Pulmonary artery endothelial cell (primary cell): ENCODE measurements at regions not wholly inside any gene's neighbourhood (a gene's known extent, or its start where the extent isn't known, plus 50 kb on each side); places are given as distances from the start of the nearest gene placed in this dataset.
A peak's percentile ranks its signal among the peaks of the same experiment; 100 is the strongest.
"Not testable (repeated sequence)": the region's sequence is repeated elsewhere in the genome, so short reads cannot be mapped to it uniquely, and the experiment has no call there.

Experiments used
- DNase-seq: peaks from one replicate; pipeline ENCODE4 v3.0.0-alpha.2; 2011; ENCODE audit warnings: low read depth, low spot score

GRCh38 chr11:89545691-89546090 is 54.5 kb upstream of the NOX4 start:
- DNase-seq = no peak

- DNase-seq = not testable (repeated sequence)
Measured at GRCh38 chr11:89555781-89556180, 64.6 kb upstream of the NOX4 start.

- DNase-seq = not testable (repeated sequence)
Measured at GRCh38 chr11:89556731-89557707, 65.8 kb upstream of the NOX4 start.

- not testable (repeated sequence) for DNase-seq
Measured at GRCh38 chr11:89560598-89560997, 69.4 kb upstream of the NOX4 start.

GRCh38 chr11:89562731-89563130 is 71.6 kb upstream of the NOX4 start:
- not testable (repeated sequence) for DNase-seq

GRCh38 chr11:89566972-89567371 is 75.8 kb upstream of the NOX4 start:
- DNase-seq = no peak

GRCh38 chr11:89569387-89569786 is 78.2 kb upstream of the NOX4 start:
- DNase-seq = not testable (repeated sequence)

- not testable (repeated sequence) for DNase-seq
Measured at GRCh38 chr11:89571706-89572105, 80.5 kb upstream of the NOX4 start.

- not testable (repeated sequence) for DNase-seq
Measured at GRCh38 chr11:89575846-89576245, 84.7 kb upstream of the NOX4 start.

- not testable (repeated sequence) for DNase-seq
Measured at GRCh38 chr11:89577428-89577827, 86.3 kb upstream of the NOX4 start.

- no peak for DNase-seq
Measured at GRCh38 chr11:89583580-89583979, 92.4 kb upstream of the NOX4 start.

GRCh38 chr11:89585046-89585445 is 93.9 kb upstream of the NOX4 start:
- DNase-seq = not testable (repeated sequence)

GRCh38 chr11:89585471-89585870 is 94.3 kb upstream of the NOX4 start:
- not testable (repeated sequence) for DNase-seq

GRCh38 chr11:89589413-89589812 is 98.2 kb upstream of the NOX4 start:
- DNase-seq = not testable (repeated sequence)

GRCh38 chr11:89590008-89590632 is 98.9 kb upstream of the NOX4 start:
- DNase-seq = not testable (repeated sequence)

- not testable (repeated sequence) for DNase-seq
Measured at GRCh38 chr11:89601263-89601662, 108.8 kb upstream of the TRIM77 start.

- no peak for DNase-seq
Measured at GRCh38 chr11:89604281-89604680, 105.8 kb upstream of the TRIM77 start.

GRCh38 chr11:89606845-89607244 is 103.3 kb upstream of the TRIM77 start:
- peak; percentile 88 for DNase-seq

- not testable (repeated sequence) for DNase-seq
Measured at GRCh38 chr11:89607497-89607896, 102.6 kb upstream of the TRIM77 start.

- DNase-seq = no peak
Measured at GRCh38 chr11:89608234-89608966, 101.7 kb upstream of the TRIM77 start.

- DNase-seq = no peak
Measured at GRCh38 chr11:89612096-89612495, 98.0 kb upstream of the TRIM77 start.

GRCh38 chr11:89613911-89614310 is 96.2 kb upstream of the TRIM77 start:
- no peak for DNase-seq
